ENCODE measurements at regions not wholly inside any gene's neighbourhood (a gene's known extent, or its start where the extent isn't known, plus 50 kb on each side); places are given as distances from the start of the nearest gene placed in this dataset.

- DNase-seq: no peak
Measured at GRCh38 chr1:56031001-56031400, 548.4 kb downstream of the PLPP3 start.

- DNase-seq: no peak
Measured at GRCh38 chr1:56029319-56030003, 549.9 kb downstream of the PLPP3 start.

- DNase-seq: no peak
Measured at GRCh38 chr1:56028911-56029310, 550.5 kb downstream of the PLPP3 start.

GRCh38 chr1:56028244-56028643 is 551.1 kb downstream of the PLPP3 start:
- DNase-seq: no peak

GRCh38 chr1:56025942-56026341 is 553.4 kb downstream of the PLPP3 start:
- no peak for DNase-seq

GRCh38 chr1:56024155-56024554 is 555.2 kb downstream of the PLPP3 start:
- DNase-seq: no peak

- no peak for DNase-seq
Measured at GRCh38 chr1:56019922-56020321, 559.4 kb downstream of the PLPP3 start.

- DNase-seq: no peak
Measured at GRCh38 chr1:56019472-56019871, 559.9 kb downstream of the PLPP3 start.

GRCh38 chr1:56017336-56017735 is 562.0 kb downstream of the PLPP3 start:
- no peak for DNase-seq

- no peak for DNase-seq
Measured at GRCh38 chr1:56003846-56004245, 575.5 kb downstream of the PLPP3 start.

- DNase-seq: no peak
Measured at GRCh38 chr1:56002231-56002630, 577.1 kb downstream of the PLPP3 start.

GRCh38 chr1:56000424-56000823 is 578.9 kb downstream of the PLPP3 start:
- no peak for DNase-seq

- DNase-seq: peak; percentile 97
Measured at GRCh38 chr1:55997536-55997935, 581.8 kb downstream of the PLPP3 start.

- peak; percentile 30 for DNase-seq
Measured at GRCh38 chr1:55993646-55994318, 585.6 kb downstream of the PLPP3 start.

GRCh38 chr1:55990007-55990406 is 589.4 kb downstream of the PLPP3 start:
- peak; percentile 71 for DNase-seq

- no peak for DNase-seq
Measured at GRCh38 chr1:55988963-55989452, 590.4 kb downstream of the PLPP3 start.

GRCh38 chr1:55987491-55988249 is 591.7 kb downstream of the PLPP3 start:
- DNase-seq: peak; percentile 52

GRCh38 chr1:55986003-55986402 is 593.4 kb downstream of the PLPP3 start:
- no peak for DNase-seq

GRCh38 chr1:55981010-55981650 is 598.2 kb downstream of the PLPP3 start:
- no peak for DNase-seq

- no peak for DNase-seq
Measured at GRCh38 chr1:55980582-55980981, 598.8 kb downstream of the PLPP3 start.

- DNase-seq: peak; percentile 41
Measured at GRCh38 chr1:55974714-55975441, 604.5 kb downstream of the PLPP3 start.

GRCh38 chr1:55970526-55971110 is 608.7 kb downstream of the PLPP3 start:
- peak; percentile 18 for DNase-seq
